K562 (cell line): ENCODE measurements at regions not wholly inside any gene's neighbourhood (a gene's known extent, or its start where the extent isn't known, plus 50 kb on each side); places are given as distances from the start of the nearest gene placed in this dataset.

Experiments used
- ATAC-seq: fragments of 200-7000 bp; cut with Tn5 transposase; 3 replicates; pipeline ENCODE4 v1.9.1; 2020; ENCODE audit warnings: moderate library complexity
- BruUV-seq: library from RNA; stranded (reverse); fragments of 400-500 nt; replicated peaks from 2 replicates; lab custom pipeline; 2021; lab: Mats Ljungman, UMichigan
- CTCF ChIA-PET: fragments of 300-600 bp; formaldehyde crosslinking; extraction: SDS; loops from one replicate; lab custom pipeline; 2021; ENCODE audit warnings: low intra/inter-chr PET ratio; lab: Yijun Ruan, JAX
- POLR2A ChIA-PET: fragments of 300-600, 350-650 bp; sonication (Branson Sonifier 250); formaldehyde crosslinking; extraction: SDS; loops from one replicate; lab custom pipeline; 2021; ENCODE audit warnings: antibody characterized with exemption, inconsistent platforms; lab: Yijun Ruan, JAX
- DNase-seq, 4 experiments: peaks; one replicate each; pipeline versions ENCODE4 v3.0.0 to v3.0.0-alpha.2; 2011 to 2018; ENCODE audit warnings: low spot score in 3 of 4, mixed read lengths in 3 of 4; ENCODE audit errors: extremely low read depth in 1 of 4
- FAIRE-seq: peaks from 2 replicates; lab custom pipeline; 2011; peaks lifted over from hg19 to GRCh38; lab: Jason Lieb, UNC
- H2AFZ ChIP-seq: 2 replicates; pipeline ENCODE4 v1.6.0; 2011; ENCODE audit warnings: low read depth, low read length, control low read depth, inconsistent platforms
- H3K27ac ChIP-seq: fragments of 200-600 bp; 3 replicates; pipeline ENCODE4 v1.8.0; 2011; ENCODE audit warnings: low read depth, mild to moderate bottlenecking, control low read depth, inconsistent platforms, low read length, moderate library complexity, mixed read lengths; ENCODE audit errors: extremely low read depth
- H3K27me3 ChIP-seq, 2 experiments: fragments of 300-600 bp in 1 of 2; 2 replicates in 1 of 2; 3 replicates in 1 of 2; pipeline versions ENCODE4 v1.6.0 to v1.8.0; 2011; ENCODE audit warnings: inconsistent platforms in 2 of 2, low read length in 2 of 2, mild to moderate bottlenecking in 1 of 2, mixed read lengths in 1 of 2, moderate library complexity in 1 of 2; ENCODE audit not compliant: control insufficient read depth in 2 of 2, insufficient read depth in 2 of 2
- H3K36me3 ChIP-seq: fragments of 300-600 bp; 3 replicates; pipeline ENCODE4 v1.8.0; 2011; ENCODE audit warnings: mild to moderate bottlenecking, low read length, inconsistent platforms; ENCODE audit not compliant: control insufficient read depth, insufficient read depth
- H3K4me1 ChIP-seq, 2 experiments: fragments of 200-600 bp in 1 of 2; replicated peaks in 1 of 2; 2 replicates in 1 of 2; 3 replicates in 1 of 2; pipeline versions ENCODE4 v1.5.1 to v1.8.0; 2011; ENCODE audit warnings: inconsistent platforms in 2 of 2, low read length in 2 of 2, mild to moderate bottlenecking in 1 of 2, mixed read lengths in 1 of 2, moderate library complexity in 1 of 2; ENCODE audit not compliant: control insufficient read depth in 2 of 2, insufficient read depth in 2 of 2
- H3K4me2 ChIP-seq: 2 replicates; pipeline ENCODE4 v1.6.1; 2011; ENCODE audit warnings: low read length, control low read depth, inconsistent platforms, mixed read lengths; ENCODE audit not compliant: insufficient read depth
- H3K4me3 ChIP-seq: fragments of 200-600 bp; sonication (generic), shearing (Covaris generic); 2 replicates; pipeline ENCODE4 v1.5.1; 2016; ENCODE audit warnings: control low read depth, inconsistent platforms
- H3K79me2 ChIP-seq: fragments of 200-600 bp; 3 replicates; pipeline ENCODE4 v1.8.0; 2011; ENCODE audit warnings: low read length, inconsistent platforms; ENCODE audit not compliant: control insufficient read depth, insufficient read depth
- H3K9ac ChIP-seq, 2 experiments: 2 replicates each; pipeline versions ENCODE4 v1.6.0 to v1.6.1; 2011; ENCODE audit warnings: low read depth in 2 of 2, low read length in 2 of 2, control low read depth in 1 of 2, inconsistent platforms in 1 of 2, mild to moderate bottlenecking in 1 of 2, mixed read lengths in 1 of 2; ENCODE audit not compliant: insufficient read depth in 1 of 2
- H3K9me1 ChIP-seq: one replicate; pipeline ENCODE4 v1.6.0; 2011; ENCODE audit warnings: inconsistent platforms, mild to moderate bottlenecking, low read length, moderate library complexity; ENCODE audit not compliant: control insufficient read depth, insufficient read depth
- H3K9me3 ChIP-seq: replicated peaks from 2 replicates; pipeline ENCODE4 v1.5.1; 2011; ENCODE audit warnings: low read depth, low read length, inconsistent platforms; ENCODE audit not compliant: control insufficient read depth, insufficient read depth
- H4K20me1 ChIP-seq: replicated peaks from 2 replicates; pipeline ENCODE4 v1.6.1; 2011; ENCODE audit warnings: low read length, inconsistent platforms, mixed read lengths; ENCODE audit not compliant: control insufficient read depth, insufficient read depth
- ARID2 ChIP-seq: fragments of 450-650 bp; IDR thresholded peaks from 2 replicates; pipeline ENCODE4 v1.6.1; 2017; ENCODE audit warnings: antibody characterized with exemption, mild to moderate bottlenecking
- CCNT2 ChIP-seq: IDR thresholded peaks from 2 replicates; pipeline ENCODE4 v1.6.1; 2011; ENCODE audit warnings: borderline replicate concordance, low read depth, mild to moderate bottlenecking, moderate library complexity, mixed read lengths, low read length; ENCODE audit not compliant: insufficient read length; ENCODE audit errors: extremely low read depth
- CHCHD3 ChIP-seq: fragments of 250-450 bp; sonication (Bioruptor Pico); IDR thresholded peaks from 2 replicates; pipeline ENCODE4 v2.1.2; 2022; ENCODE audit warnings: mild to moderate bottlenecking
- CHD2 ChIP-seq: IDR thresholded peaks from 2 replicates; pipeline ENCODE4 v1.6.1; 2011; ENCODE audit warnings: low read depth, low read length
- DNMT1 ChIP-seq: fragments of 450-650 bp; IDR thresholded peaks from 2 replicates; pipeline ENCODE4 v1.6.1; 2016; ENCODE audit warnings: antibody characterized with exemption, mild to moderate bottlenecking
- ETS1 ChIP-seq: conservative IDR thresholded peaks from 2 replicates; pipeline ENCODE4 v1.6.1; 2011; ENCODE audit warnings: low read depth, mild to moderate bottlenecking, low read length; ENCODE audit not compliant: control insufficient read depth
- POU5F1 ChIP-seq: fragments of 150-350 bp; IDR thresholded peaks from 2 replicates; pipeline ENCODE4 v1.6.1; 2014; ENCODE audit warnings: borderline replicate concordance, low read length, low read depth, mild to moderate bottlenecking; ENCODE audit not compliant: partially characterized antibody
- STAT5B ChIP-seq: fragments of 250-450 bp; sonication (Bioruptor Pico); IDR thresholded peaks from 2 replicates; pipeline ENCODE4 v1.8.0; 2021; ENCODE audit warnings: mild to moderate bottlenecking, inconsistent platforms
- TBL1XR1 ChIP-seq, 2 experiments: IDR thresholded peaks; 2 replicates each; pipeline ENCODE4 v1.6.1; 2012; ENCODE audit warnings: improper control_type of control experiment in 2 of 2, low read length in 2 of 2, mild to moderate bottlenecking in 1 of 2
- TFAM ChIP-seq: fragments of 250-450 bp; sonication (Bioruptor Pico); conservative IDR thresholded peaks from 2 replicates; pipeline ENCODE4 v1.5.0; 2021; ENCODE audit warnings: mild to moderate bottlenecking, moderate library complexity
- ZFP1 ChIP-seq: fragments of 450-650 bp; formaldehyde crosslinking; IDR thresholded peaks from 2 replicates; pipeline ENCODE4 v1.4.0; 2020; ENCODE audit warnings: mild to moderate bottlenecking, mixed read lengths
- ZNF224 ChIP-seq: sonication (generic); formaldehyde crosslinking; IDR thresholded peaks from 2 replicates; pipeline ENCODE4 v1.8.0; 2022; ENCODE audit warnings: mild to moderate bottlenecking, missing genetic modification reagents
- ZSCAN32 ChIP-seq: fragments of 450-650 bp; formaldehyde crosslinking; IDR thresholded peaks from 2 replicates; pipeline ENCODE4 v1.4.0; 2020; ENCODE audit warnings: mild to moderate bottlenecking, moderate library complexity
- WGBS: fragments of 100-300 bp; shearing (Covaris generic); methylation state at CpG from one replicate; pipeline ENCODE4 v1.1.6; 2016; ENCODE audit warnings: low coverage, mixed read lengths; ENCODE audit not compliant: insufficient coverage; ENCODE audit errors: missing lambda C conversion rate; 5-methylcytosine and 5-hydroxymethylcytosine counted together
- in situ Hi-C: fragments of 300-500 bp; cut with MboI; formaldehyde crosslinking; loops from 4 replicates; pipeline ENCODE4 v1.15.0; 2018; ENCODE audit warnings: inconsistent platforms, mixed read lengths
- intact Hi-C: fragments of 100-400 bp; cut with micrococcal nuclease; formaldehyde crosslinking; loops from 2 replicates; pipeline ENCODE4 v1.14.2; 2022
- TF ChIP-seq, protein P1 (sequence below), 2 experiments: fragments of 150-350 bp in 1 of 2; IDR thresholded peaks; 2 replicates each; pipeline ENCODE4 v1.6.1; 2012 to 2016; ENCODE audit warnings: low read depth in 2 of 2, low read length in 2 of 2, mild to moderate bottlenecking in 1 of 2, moderate library complexity in 1 of 2
- TF ChIP-seq, protein P2 (sequence below): fragments of 450-650 bp; IDR thresholded peaks from 2 replicates; pipeline ENCODE4 v1.6.1; 2016; ENCODE audit warnings: mild to moderate bottlenecking
- TF ChIP-seq, protein P3 (sequence below), 2 experiments: fragments of 250-450 bp in 1 of 2; fragments of 450-650 bp in 1 of 2; sonication (Bioruptor Pico) in 1 of 2; IDR thresholded peaks; 2 replicates each; pipeline versions ENCODE4 v1.6.1 to v1.8.0; 2016 to 2021; ENCODE audit warnings: mild to moderate bottlenecking in 2 of 2, moderate library complexity in 2 of 2, missing compliant biosample characterization in 1 of 2, missing genetic modification characterization in 1 of 2

DNA sequence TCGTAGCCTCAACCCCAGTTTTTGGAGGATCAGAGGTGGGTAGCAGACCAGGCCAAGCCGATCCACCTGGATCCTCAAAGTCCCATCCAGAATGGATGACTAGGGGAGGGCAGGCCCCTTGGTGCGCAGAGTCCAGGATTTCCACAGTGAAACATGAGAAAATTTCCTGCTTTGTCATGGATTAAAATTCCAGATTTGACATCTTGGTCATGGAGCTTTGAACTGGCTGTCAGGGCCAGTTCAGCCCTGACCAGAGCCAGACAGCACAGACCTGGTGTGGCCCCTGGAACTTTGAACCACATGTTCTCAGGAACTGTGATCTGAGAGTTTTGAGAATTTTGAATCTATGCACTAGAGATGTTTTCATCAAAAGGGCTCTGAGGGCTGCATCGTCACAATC is 177.5 kb downstream of the MN1 start:
- H3K4me3 ChIP-seq: no peak overlapping the region
- H3K9me3 ChIP-seq: no peaks in the 10 kb centered on the region
- CTCF ChIA-PET: no interaction called here
- no peaks in the 10 kb centered on the region; a peak in 1 of 5 replicates for H3K4me1 ChIP-seq
- no peaks in the 10 kb centered on the region for H3K9me1 ChIP-seq
- no peaks in the 10 kb centered on the region for H3K79me2 ChIP-seq
- no peaks in the 10 kb centered on the region for H3K36me3 ChIP-seq
- no peak for DNase-seq
- intact Hi-C loops: no loop called here
- 11% methylated on average over 4 of the region's 4 CpGs for WGBS
- FAIRE-seq: no peak
- POLR2A ChIA-PET: no interaction called here
- H4K20me1 ChIP-seq: no peaks in the 10 kb centered on the region
- in situ Hi-C loops: no loop called here
- ATAC-seq: no peak
- BruUV-seq: no TSS peak
- no peak overlapping the region for H2AFZ ChIP-seq
- H3K27me3 ChIP-seq: peaks cover 2 to 35% of the 10 kb centered on the region in 2 experiments; a peak in 3 of 5 replicates
- no peak overlapping the region for H3K4me2 ChIP-seq
- H3K27ac ChIP-seq: no peak overlapping the region
- no peak overlapping the region for H3K9ac ChIP-seq
- TF ChIP-seq TFAM (CRISPR knock-in tag): no peak
- TF ChIP-seq ZNF224: no peak
- TF ChIP-seq POU5F1: no peak
- TF ChIP-seq CHD2: no peak
- no peak for TF ChIP-seq CCNT2
- TF ChIP-seq, protein P1, sequence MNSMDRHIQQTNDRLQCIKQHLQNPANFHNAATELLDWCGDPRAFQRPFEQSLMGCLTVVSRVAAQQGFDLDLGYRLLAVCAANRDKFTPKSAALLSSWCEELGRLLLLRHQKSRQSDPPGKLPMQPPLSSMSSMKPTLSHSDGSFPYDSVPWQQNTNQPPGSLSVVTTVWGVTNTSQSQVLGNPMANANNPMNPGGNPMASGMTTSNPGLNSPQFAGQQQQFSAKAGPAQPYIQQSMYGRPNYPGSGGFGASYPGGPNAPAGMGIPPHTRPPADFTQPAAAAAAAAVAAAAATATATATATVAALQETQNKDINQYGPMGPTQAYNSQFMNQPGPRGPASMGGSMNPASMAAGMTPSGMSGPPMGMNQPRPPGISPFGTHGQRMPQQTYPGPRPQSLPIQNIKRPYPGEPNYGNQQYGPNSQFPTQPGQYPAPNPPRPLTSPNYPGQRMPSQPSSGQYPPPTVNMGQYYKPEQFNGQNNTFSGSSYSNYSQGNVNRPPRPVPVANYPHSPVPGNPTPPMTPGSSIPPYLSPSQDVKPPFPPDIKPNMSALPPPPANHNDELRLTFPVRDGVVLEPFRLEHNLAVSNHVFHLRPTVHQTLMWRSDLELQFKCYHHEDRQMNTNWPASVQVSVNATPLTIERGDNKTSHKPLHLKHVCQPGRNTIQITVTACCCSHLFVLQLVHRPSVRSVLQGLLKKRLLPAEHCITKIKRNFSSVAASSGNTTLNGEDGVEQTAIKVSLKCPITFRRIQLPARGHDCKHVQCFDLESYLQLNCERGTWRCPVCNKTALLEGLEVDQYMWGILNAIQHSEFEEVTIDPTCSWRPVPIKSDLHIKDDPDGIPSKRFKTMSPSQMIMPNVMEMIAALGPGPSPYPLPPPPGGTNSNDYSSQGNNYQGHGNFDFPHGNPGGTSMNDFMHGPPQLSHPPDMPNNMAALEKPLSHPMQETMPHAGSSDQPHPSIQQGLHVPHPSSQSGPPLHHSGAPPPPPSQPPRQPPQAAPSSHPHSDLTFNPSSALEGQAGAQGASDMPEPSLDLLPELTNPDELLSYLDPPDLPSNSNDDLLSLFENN (IDR thresholded peaks at IDR 0.05; ENCODE audit: low read depth in 2 of 2, low read length in 2 of 2): no peak
- no peak for TF ChIP-seq STAT5B
- no peak for TF ChIP-seq ARID2
- TF ChIP-seq CHCHD3 (CRISPR knock-in tag): no peak
- TF ChIP-seq ZSCAN32 (CRISPR knock-in tag): no peak
- no peak for TF ChIP-seq DNMT1
- no peak for TF ChIP-seq ZFP1
- TF ChIP-seq, protein P2, sequence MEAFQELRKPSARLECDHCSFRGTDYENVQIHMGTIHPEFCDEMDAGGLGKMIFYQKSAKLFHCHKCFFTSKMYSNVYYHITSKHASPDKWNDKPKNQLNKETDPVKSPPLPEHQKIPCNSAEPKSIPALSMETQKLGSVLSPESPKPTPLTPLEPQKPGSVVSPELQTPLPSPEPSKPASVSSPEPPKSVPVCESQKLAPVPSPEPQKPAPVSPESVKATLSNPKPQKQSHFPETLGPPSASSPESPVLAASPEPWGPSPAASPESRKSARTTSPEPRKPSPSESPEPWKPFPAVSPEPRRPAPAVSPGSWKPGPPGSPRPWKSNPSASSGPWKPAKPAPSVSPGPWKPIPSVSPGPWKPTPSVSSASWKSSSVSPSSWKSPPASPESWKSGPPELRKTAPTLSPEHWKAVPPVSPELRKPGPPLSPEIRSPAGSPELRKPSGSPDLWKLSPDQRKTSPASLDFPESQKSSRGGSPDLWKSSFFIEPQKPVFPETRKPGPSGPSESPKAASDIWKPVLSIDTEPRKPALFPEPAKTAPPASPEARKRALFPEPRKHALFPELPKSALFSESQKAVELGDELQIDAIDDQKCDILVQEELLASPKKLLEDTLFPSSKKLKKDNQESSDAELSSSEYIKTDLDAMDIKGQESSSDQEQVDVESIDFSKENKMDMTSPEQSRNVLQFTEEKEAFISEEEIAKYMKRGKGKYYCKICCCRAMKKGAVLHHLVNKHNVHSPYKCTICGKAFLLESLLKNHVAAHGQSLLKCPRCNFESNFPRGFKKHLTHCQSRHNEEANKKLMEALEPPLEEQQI: no peak
- TF ChIP-seq ETS1: no peak
- TF ChIP-seq, protein P3, sequence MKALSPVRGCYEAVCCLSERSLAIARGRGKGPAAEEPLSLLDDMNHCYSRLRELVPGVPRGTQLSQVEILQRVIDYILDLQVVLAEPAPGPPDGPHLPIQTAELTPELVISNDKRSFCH (CRISPR knock-in tag; IDR thresholded peaks at IDR 0.05): no peak
- TF ChIP-seq, protein P3 (tag; IDR thresholded peaks at IDR 0.05): no peak
- TF ChIP-seq TBL1XR1 (IDR thresholded peaks at IDR 0.05; ENCODE audit: low read length in 2 of 2): no peak
